ENCODE measurements at regions not wholly inside any gene's neighbourhood (a gene's known extent, or its start where the extent isn't known, plus 50 kb on each side); places are given as distances from the start of the nearest gene placed in this dataset.

DNA sequence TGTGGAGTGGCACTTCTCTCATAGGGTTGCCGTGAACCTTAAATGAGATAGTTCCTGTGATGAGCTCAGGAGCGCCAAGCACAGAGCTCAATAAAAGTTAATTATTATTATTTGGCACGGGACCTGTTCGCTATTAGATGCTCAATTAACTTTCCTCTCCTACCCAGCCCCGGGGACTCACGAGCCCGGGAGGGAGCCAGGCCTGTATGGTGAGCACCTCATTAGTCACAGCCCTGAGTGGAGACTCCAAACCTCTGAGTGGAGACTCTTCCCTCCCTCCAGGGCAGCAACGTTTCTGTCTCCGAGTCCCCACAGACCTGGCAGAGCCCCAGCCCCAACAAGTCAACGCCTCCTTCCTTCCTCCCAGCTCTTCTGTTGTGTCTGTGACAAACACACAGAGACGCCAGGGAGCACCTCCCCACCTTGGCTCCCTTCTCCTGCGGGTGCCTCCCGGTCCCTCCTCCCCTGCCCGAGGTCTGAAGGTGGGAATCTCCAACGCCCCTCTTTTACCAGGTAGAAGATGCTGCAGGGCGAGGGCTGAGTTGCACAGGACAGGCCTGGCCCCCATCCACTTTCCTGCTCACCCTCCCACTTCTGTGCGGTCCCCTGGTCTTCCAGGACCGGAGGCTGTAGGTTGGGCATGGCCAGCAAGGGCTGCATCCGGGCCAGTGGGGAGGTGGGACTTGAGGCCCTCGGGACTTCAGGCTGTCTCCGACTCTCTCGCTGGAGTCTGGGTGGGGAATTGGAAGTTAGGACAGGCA, 52.7 kb upstream of the ODC1 start:
- H3K27ac ChIP-seq: no peak overlapping the region
- H3K4me1 ChIP-seq: no peaks in the 10 kb centered on the region
- H3K9me3 ChIP-seq: no peaks in the 10 kb centered on the region
- intact Hi-C loops (cut with DNase I): no loop called here
- H3K4me3 ChIP-seq: no peak overlapping the region
- H3K36me3 ChIP-seq: no peaks in the 10 kb centered on the region
- TF ChIP-seq CTCF (IDR thresholded peaks at IDR 0.05): no peak
- DNase-seq (ENCODE audit: low spot score in 2 of 2): no peak
- H3K27me3 ChIP-seq: no peaks in the 10 kb centered on the region

- Histone ChIP-seq H3K9me3 (no peaks in the 10 kb centered on the region), H3K27me3 (no peaks in the 10 kb centered on the region), H3K36me3 (no peaks in the 10 kb centered on the region), H3K4me1 (no peaks in the 10 kb centered on the region), H3K27ac (no peak overlapping the region), H3K4me3 (no peak overlapping the region)
- no peak for DNase-seq (ENCODE audit: low spot score in 2 of 2)
- no peak for TF ChIP-seq CTCF (IDR thresholded peaks at IDR 0.05)
- intact Hi-C loops (cut with DNase I): no loop called here
Observed at GRCh38 chr2:10499911-10500521, 51.9 kb upstream of the ODC1 start.

DNA sequence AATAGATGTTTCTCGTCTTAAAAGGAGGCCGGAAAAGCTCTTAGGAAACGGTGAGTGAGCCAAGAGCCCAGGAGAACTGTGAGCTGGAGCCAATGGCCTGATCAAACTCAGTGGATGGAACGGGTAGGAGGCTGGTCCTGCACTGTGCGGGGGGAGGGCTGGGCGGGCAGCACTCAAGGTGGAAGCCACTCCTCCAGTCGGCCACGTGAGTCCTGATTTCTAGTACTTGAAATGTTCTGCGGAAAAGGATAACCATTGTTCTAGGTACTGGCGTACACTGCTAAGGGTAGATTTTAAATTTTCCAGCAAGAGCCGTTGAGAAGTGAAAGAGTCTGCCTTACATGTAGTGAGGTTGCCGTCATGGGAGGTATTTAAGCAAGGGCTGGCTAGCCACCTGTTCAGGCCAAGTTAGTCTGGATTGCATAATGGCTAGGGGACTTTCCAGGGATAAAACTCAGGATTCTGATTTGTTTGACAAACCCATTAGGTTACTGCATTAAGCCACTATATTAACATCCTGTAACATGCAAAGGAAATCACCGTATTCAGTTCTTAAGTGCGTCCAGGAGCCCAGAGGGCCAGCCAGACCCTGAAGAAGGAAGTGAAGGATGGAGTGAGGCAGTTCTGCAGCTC, 51.3 kb upstream of the ODC1 start:
- Histone ChIP-seq H3K4me1 (no peaks in the 10 kb centered on the region), H3K27me3 (no peaks in the 10 kb centered on the region), H3K9me3 (no peaks in the 10 kb centered on the region), H3K36me3 (no peaks in the 10 kb centered on the region), H3K27ac (no peak overlapping the region), H3K4me3 (no peak overlapping the region)
- no peak for DNase-seq (ENCODE audit: low spot score in 2 of 2)
- intact Hi-C loops (cut with DNase I): no loop called here
- TF ChIP-seq CTCF (IDR thresholded peaks at IDR 0.05): no peak

- H3K27ac ChIP-seq: no peak overlapping the region
- no peak overlapping the region for H3K4me3 ChIP-seq
- no peak for TF ChIP-seq CTCF (IDR thresholded peaks at IDR 0.05)
- no peaks in the 10 kb centered on the region for H3K4me1 ChIP-seq
- no peak for DNase-seq (ENCODE audit: low spot score in 2 of 2)
- H3K27me3 ChIP-seq: no peaks in the 10 kb centered on the region
- intact Hi-C loops (cut with DNase I): no loop called here
- H3K36me3 ChIP-seq: no peaks in the 10 kb centered on the region
- no peaks in the 10 kb centered on the region for H3K9me3 ChIP-seq
Observed at GRCh38 chr2:10498525-10499274, 50.6 kb upstream of the ODC1 start.
